GM21619 (cell line): ENCODE measurements at regions not wholly inside any gene's neighbourhood (a gene's known extent, or its start where the extent isn't known, plus 50 kb on each side); places are given as distances from the start of the nearest gene placed in this dataset.

ENCODE experiments used
- ATAC-seq: cut with Tn5 transposase; IDR thresholded peaks from one replicate; pipeline ENCODE4 v1.9.1; 2021; ENCODE audit not compliant: unreplicated experiment

DNA sequence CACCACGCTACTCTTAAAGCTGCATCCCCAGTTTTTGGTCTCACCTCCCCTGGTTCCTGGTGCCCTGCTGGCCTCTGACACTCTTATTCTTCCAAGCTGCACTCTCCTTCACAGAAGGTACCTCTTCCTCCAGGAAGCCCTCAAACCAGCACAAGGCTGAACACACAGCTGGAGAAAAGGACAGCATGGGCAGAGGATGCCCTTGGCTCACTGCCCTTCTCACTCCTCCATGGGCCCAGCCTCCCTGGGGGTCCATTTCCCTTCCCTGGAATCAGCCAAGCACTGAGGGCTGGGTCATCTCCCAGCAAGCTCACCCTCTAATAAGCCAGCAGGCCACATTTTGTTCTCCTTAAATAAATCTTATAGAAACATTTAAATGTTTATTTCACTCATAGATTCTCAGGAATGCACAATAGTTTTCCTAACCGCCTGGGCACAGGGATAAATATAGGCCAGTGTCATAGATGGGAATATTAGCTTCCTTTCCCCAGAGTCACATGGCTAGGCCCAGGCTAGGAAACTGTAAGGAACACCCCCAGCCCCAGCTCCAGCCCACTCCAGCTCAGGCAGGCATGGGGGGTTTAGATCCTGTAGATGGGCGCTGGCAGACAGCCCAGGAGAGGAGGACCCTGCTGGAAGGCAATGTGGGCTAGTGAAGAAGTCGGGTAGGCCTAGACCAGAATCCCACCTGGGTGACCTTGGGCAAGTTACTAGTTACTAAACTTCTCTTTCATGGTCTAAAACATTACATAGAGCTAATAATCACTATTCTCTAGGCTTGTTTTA lies 51.5 kb downstream of the IRAG1 start:
- ATAC-seq, result no peak

DNA sequence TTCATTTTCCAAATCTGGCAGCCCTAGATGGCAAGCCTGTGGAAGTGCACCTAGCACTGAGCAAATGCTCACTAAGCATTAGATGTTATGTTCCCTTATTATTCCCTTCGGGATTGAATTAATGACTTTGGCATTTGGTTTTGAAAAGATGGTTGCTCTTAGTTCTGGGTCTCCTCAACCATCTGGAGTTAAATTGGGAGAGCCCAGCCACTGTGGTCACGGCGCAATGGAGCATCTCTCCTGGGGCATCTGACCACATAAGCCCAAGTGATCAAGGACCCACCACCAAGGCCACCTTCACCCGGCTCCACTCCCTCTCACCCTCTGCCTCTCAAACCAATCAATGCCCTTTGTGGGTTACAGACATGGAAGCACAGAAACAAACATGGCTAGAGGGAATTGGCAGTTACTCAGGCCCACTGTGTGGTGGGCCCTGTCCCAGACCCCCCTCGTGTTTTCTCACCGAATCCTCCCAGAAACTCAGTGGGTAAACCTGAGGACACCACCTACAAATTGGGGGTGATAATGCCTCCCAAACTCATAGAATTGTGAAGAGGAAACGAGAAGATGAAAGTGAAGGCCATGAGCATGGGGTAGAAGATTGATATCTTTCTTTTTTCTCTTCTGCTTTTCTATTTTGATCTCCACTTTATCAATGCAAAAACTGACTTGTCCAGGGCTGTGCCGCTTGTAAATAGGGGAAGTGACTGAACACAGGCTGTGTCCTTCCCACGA lies 52.2 kb downstream of the IRAG1 start:
- ATAC-seq, result peak; percentile 80

DNA sequence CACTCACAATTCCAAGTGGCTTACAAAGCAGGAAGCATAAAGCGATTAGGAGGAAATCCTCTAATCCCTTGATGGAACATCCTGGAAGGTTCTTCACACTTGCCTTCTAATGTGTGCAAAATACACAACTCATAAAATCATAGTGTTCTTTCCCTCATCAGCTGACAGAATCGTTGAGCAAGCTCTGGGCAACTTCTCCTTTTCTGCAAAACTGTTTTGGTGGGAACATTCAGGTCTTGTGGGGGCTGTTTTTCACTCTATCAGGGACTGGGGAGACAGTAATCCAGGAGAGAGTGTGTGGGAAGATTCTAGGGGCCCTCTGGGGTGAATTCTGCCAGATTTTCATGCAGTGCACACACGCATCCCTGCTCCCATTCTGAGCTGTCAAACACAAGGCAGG lies 53.2 kb downstream of the IRAG1 start:
- ATAC-seq, result no peak

DNA sequence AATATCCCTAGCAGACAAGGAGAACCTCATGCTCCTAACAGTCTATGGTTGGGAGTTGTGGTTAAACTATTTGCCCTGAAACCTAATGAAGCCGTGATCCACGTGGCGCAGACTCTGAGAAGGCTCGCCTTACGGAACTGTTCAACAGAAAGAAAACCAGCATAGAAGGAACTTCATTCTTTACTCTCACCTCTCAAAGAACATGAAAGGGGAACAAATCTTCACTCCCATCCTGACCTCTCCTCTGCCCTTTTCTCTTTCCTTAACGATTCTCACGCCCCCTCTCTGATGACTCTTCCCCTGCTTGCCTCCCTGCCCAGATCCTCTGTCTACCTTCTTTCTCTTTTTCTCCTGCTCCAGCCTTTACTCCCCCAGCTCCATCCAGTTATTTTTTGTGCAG lies 54.2 kb downstream of the IRAG1 start:
- ATAC-seq, result no peak

DNA sequence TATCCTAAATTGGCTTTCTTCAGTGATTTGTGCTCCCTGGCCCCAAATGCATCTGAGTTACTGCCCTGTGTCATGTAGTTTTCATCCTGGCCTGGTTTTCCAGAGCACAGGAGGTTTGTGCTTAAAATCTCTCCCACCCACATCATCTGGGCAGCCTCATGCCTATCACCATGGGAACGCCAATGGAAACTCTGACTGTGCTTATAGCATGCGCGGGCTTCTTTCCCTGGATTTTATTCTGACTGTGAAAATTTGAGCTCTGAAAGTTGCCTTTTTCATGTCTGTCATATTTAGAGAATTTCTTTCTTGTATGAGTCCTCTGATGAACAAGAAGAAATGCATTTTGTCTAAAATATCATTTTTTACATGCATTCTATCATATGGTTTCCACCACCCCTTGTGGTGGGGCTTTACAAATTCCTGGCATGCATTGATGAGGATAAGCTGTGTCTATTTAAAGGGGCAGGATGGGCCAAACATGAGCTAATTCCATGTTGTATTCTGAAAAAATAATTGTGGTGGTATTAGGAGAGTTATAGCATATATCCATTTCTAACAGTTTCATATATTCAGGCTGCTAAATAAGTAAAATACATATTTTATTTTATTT lies 55.1 kb downstream of the IRAG1 start:
- ATAC-seq, result no peak

DNA sequence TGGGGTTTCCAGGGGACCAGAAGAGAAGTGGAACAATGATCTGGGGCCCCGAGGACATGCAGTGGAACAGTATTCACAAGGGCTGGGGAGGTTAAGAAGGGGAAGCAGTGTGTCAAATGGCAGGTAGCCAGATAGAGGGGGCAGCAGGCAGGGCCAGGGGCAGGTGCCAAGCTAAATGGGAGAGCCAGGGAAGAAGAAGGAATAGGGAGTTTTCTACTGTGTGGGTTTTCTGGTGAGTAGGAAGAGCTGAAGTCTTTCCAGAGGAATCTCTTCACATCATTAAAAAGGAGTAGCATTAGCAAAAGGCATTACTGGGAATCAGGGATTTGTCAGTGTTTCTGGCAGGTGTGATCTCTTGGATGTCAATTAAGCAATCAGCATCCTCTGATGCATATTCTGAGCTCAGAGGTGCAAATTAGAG lies 55.8 kb downstream of the IRAG1 start:
- no peak for ATAC-seq

DNA sequence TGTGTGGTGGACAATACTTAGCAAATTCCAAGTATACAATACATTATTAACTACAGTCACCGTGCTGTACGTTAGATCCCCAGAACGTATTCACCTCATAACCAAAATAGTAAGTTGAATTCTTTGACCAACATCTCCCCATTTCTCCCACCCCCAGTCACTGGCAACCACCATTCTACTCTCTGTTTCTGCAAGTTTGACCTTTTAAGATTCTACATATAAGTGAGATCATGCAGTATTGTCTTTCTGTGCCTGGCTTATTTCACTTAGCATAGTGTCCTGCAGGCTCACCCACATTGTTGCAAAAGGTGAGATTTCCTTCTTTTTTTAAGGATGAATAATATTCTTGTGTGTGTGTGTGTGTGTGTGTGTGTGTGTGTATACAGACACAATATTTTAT lies 59.1 kb downstream of the IRAG1 start:
- no peak for ATAC-seq

DNA sequence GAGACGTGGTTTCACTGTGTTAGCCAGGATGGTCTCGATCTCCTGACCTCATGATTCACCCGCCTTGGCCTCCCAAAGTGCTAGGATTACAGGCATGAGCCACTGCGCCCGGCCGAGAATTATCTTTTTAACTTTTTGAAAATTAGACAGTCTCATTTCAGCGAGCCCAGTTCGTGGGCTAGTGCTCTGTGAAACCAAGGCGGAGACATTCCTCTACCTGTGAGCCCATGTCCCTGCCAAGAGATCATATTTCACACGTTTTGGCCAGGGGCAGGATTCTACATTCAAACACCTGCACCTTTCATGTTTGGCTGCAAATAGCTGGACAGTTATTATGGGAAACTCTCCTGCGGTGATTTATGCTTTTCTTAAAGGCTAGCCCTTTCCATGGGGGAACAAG lies 60.3 kb downstream of the IRAG1 start:
- no peak for ATAC-seq

DNA sequence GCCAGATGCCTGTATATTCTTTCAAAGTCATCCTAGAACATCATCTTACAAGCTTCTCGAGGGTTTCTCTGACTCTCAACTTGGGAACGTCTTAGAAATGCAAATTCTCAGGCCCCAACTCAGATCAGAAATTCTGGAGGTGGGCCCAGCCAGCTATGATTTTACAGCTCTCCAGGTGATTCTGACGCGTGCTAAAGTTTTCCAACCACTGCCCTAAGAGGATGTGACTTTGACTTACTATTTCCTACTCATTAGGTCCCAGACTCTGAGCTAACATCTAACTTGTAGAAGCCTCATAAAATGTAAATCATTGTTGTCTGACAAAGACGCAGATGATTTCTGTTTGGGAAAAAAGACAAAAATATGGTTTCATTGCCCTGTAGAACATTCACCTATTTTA lies 61.1 kb downstream of the IRAG1 start:
- no peak for ATAC-seq

DNA sequence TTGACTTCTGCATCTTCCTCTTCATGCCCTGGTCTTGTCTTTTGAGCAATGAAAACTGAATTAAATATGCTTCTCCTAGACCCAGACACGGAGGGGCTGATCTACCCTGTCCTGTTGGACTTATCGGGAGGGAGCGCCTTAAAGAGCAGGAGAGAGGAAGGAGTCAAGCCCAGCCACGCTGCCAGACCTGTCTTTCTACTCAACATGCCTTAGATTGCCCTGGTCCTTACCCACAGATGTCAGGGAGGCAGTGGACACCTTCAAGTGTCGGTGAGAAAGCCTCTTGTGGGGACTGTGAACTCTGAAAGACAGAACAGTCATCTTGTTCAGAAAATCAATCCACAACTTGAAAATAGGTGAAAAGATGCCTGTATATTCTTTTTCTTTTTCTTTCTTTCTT lies 61.8 kb downstream of the IRAG1 start:
- no peak for ATAC-seq

DNA sequence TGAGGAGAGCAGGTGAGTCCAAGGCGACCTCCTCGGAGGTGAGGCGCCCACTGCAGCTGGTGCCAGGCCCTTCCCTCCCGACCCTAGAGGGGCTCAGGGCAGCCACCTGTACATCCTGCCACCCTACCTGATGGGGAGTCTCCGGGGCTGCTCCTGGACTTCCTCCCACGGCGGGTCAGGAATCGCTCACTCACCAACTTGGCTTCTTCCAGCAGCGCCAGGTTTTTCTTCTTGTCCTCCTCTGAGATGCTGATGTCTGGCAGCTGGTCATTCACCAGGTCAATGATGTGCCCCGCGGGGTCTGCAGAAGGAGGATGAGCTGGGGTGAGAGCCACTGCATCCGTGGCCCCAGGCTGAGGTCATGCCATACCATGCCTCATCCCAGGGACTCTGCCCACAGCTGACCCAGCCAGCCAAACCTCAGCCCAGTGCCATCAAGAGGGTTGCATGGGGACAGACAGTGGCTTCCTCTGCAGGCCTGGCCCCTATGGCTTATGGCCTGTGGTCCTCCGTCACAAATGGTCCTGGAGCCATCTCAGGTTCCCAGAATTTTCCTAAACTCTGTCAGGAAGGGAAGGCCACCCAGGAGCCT lies 61.0 kb upstream of the LYVE1 start:
- ATAC-seq, result no peak

DNA sequence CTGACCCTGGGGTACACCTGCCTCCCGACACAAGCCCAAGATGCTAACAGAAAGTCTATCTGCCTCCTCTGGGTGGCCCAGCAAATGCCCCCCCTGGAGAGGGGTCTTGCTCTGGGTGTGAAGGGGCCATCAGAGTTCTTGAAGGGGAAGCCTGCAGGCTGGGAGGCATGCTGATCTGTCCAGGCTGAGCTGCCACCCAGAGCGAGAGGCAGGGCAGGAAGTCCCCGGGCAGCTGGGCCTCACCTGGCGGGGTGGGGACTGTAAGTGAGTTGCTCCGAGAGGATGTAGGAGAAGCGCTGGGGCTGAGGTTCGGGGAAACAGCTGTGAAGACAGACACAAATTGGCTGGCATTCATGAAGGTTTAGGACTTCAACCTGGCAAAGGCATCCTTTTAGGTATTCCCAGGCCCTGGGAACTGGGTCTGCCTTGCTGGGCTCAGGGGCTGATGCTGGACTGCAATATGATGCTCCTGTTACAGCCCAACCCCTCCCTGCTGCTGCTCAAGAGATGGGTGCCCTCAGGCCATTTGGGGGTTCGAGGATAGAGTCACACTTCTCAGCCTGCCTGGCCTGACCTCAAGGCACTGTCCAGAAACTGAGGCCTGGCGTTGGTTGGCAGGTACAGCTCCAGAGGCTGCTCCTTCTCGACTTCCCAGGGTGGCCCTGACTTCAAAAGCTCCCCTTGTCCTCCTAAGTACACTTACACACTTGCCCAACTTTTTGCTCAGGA lies 60.2 kb upstream of the LYVE1 start:
- no peak for ATAC-seq

DNA sequence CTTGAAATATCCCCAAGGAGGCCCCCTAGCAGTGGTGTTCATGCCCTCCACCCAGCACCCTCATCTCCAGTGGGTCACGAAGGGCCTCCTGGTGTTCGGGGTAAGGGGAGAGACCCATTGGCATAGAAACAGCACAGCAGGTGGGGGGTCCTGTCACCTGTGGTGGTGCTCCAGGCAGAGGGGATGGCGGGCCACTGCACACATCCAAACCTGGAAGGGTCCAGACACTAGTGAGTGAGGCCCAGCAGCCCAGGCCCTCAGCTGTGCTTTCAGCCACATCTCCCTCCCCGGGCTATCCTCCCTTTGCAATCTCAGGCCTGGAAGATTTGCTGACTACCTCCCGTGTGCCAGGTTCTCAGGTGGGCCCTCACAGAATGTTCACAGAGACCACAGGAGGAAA lies 59.4 kb upstream of the LYVE1 start:
- ATAC-seq, result no peak

DNA sequence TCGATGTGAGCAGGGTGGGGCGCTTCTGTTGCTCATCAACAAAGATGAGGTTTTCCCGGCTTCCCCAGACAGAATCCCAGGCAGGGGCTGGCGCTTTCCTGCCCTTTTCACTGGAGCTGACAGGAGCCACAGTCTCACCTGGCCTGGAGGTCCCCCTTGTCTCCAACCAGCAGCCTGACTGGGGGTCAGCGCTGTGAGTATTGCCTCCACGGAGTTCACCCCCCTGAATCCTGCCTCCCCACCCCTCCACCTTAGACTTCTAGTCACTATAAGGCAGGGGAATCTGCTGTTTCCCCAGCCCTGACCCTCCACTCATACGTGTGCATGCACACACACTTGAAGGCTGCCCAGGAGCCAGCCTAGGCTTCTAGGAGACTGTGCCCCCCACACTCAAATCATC lies 58.8 kb upstream of the LYVE1 start:
- ATAC-seq, result no peak

DNA sequence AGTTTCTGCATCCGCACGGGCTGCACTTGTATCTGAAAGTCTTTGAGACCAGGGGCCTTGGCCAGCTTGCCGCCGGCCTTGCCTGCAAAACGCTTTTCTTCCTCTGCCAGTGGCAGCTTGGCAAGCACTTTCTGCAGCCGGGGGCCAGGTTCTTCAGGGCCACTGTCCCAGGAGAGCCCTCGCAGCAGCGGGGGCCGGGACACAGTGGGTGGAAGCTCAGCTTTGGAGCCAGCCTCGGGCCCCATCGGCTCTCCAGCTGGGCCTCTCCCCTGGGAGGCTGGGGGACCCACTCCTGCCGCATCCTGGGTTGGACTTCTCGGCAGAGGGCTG lies 57.5 kb upstream of the LYVE1 start:
- ATAC-seq, result no peak

DNA sequence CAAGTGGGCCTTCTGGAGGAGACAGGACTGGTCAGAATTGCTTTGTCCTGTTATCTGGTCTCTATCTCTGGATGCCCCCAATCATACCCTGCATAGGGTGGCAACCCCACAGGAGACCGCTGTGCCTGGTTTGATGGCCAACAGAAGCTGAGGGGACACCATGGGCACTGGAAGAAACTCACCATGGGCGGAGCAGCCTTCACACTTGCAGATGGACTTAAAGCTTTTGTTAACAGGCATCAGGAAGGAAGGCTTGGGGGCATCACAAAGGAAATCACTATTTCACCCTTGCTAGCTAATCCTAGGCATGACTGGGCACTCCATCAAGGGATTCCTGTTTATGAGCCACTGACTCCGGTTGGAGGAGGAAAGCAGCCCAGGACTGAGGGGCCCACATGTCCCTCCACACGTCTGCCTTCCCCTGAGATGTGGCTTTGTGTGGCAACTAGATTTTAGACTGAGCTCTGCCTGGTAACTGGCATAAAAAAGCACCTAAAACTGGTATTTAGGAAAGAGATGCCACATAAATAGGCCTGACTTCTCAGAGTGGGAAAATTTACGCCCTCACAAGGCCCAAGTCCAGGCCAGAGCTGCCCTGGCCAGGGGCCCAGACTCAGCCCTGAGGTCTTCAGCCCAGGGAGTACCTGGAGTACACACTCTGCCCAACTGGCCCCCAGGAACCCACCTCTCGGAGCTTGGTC lies 57.0 kb upstream of the LYVE1 start:
- ATAC-seq, result no peak

DNA sequence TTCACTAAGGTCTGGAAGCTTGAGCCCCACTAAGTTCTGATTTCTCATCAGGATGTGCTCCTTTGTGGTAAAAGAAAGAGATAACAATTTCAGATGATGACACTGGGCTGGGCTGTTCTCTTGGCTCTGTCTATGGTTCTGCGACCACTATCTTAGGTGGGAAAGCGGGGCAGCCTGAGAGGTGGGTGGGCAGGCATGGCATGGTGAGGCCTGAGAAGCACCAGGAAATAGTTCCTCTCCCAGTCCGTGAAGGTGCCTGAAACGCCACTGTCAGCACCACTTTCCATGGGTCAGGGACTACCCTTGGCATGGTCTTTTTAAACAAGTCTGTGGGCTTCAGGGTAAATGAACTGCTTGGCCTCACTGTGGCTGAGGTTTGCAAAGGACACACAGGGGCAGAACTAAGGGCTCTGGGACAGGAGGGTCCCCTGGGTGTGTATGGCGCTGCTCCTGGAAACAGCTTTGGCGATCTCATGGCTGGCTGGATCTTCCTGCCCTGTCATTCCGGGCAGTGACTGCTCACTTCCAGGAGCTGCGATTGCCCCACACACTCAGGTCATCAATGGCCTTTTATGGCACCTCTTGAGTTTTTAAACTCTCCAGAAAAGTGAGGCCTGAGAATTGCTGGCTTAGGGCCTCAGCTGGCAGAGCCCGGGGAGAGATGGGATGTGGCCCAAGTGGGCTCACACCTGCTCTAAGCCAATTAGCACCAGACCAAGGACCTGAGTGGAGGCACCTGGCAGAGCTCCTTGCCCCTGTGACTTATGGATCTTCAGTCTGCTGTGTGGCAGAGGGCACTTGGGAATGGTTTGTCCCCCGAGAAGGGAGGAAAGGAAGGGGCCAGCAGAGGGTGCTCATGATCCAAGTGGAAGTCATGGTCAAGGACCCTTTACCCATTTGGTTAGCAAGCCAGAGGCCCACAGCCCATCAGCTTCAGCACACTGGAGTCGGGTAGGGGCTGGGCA lies 55.6 kb upstream of the LYVE1 start:
- ATAC-seq, result no peak

DNA sequence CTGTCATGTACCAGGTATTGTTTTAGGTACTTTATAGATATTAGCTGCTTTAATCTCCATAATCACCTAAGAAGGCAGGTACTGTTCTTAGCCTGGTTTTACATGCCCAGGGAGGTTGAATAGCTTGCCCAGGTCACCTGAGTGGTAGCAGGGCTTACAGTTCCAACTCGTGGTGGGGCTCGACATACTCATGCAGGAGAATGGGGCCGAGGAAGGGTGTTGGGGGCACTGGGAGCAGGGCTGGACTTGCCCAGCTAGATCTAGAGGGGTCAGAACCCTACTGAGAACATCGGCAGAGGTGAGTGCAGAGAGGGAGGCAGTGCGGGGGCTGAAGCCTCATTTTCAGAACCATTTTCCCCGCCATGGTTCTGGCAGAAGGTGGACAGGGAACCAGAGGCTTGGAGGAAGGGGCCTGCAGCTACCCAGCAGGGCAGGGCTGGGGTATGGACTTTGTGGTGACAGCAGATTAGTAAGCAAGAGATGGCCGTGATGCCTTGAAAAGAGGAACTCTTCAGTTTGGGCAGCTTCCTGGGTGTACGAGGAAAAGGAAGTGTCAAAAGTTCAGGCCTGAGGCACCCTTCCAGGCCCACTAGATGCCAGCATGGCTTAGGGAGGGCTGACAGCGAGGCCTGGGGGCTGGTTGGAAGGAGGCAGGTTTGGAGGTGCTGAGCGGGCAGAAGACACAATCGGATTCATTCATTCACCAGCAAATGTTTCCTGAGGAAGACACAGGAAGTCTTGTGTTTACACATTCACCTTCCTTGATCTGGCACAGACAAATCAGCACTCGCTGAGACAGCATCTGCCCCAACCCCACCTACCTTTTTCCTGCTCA lies 54.7 kb upstream of the LYVE1 start:
- no peak for ATAC-seq

DNA sequence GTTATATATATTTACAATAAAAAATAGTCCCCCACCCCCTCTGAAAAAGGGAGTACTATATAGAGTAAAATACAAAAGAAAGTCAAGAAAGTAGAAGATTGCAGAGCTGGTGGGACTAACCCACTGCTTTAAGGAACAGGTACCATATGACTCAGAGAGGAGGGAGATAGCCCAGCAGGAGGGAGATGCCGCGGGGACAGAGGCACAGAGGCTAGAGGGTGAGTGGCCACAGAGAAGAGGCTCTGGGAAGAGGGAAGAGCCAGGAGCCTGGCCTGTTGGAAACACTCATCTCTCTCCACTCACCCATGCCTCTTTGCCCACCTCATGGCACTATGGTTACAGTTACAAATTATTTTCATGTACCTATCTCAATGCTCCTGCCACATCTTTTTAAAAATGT lies 53.6 kb upstream of the LYVE1 start:
- ATAC-seq, result no peak
